Activated B cell treated with CpG ODN at 0.5 μM for 24 hours (primary cell): ENCODE measurements at regions not wholly inside any gene's neighbourhood (a gene's known extent, or its start where the extent isn't known, plus 50 kb on each side); places are given as distances from the start of the nearest gene placed in this dataset.

Source experiments
- ATAC-seq: fragments of 200-7000 bp; cut with Tn5 transposase; one replicate; pipeline ENCODE4 v1.10.0; 2021; ENCODE audit warnings: low read depth, mild to moderate bottlenecking, moderate library complexity
- CTCF ChIA-PET: fragments of 350-600 bp; sonication (Branson Sonifier 250); formaldehyde crosslinking; loops from one replicate; lab custom pipeline; 2021; ENCODE audit warnings: antibody characterized with exemption; lab: Charles Lee
- POLR2A ChIA-PET: fragments of 350-600 bp; sonication (Branson Sonifier 250); formaldehyde crosslinking; loops from one replicate; lab custom pipeline; 2021; ENCODE audit warnings: antibody characterized with exemption; lab: Charles Lee
- DNase-seq: peaks from one replicate; pipeline ENCODE4 v3.0.0; 2022
- H3K27ac Mint-ChIP-seq: one replicate; pipeline ENCODE4 v1.8.0; 2020; ENCODE audit warnings: mixed read lengths
- H3K27me3 Mint-ChIP-seq: one replicate; pipeline ENCODE4 v1.8.0; 2021; ENCODE audit warnings: mixed read lengths
- H3K36me3 Mint-ChIP-seq: one replicate; pipeline ENCODE4 v1.8.0; 2021; ENCODE audit warnings: low read depth, mixed read lengths
- H3K4me1 Mint-ChIP-seq: one replicate; pipeline ENCODE4 v1.8.0; 2021; ENCODE audit warnings: mixed read lengths
- H3K4me3 Mint-ChIP-seq: one replicate; pipeline ENCODE4 v1.8.0; 2020; ENCODE audit warnings: mild to moderate bottlenecking, mixed read lengths
- H3K9me3 Mint-ChIP-seq: one replicate; pipeline ENCODE4 v1.8.0; 2020; ENCODE audit warnings: mixed read lengths
- CTCF ChIP-seq: fragments of 200-600 bp; IDR thresholded peaks from one replicate; pipeline ENCODE4 v1.8.0; 2022; ENCODE audit warnings: antibody characterized with exemption, mild to moderate bottlenecking
- intact Hi-C: fragments of 100-400 bp; cut with micrococcal nuclease; formaldehyde crosslinking; loops from one replicate; pipeline ENCODE4 v1.15.1; 2024

- POLR2A ChIA-PET: no interaction called here
Observed at GRCh38 chr1:73868810-73869336, 329.1 kb downstream of the LRRIQ3 start.

GRCh38 chr1:73862355-73862754, 335.6 kb downstream of the LRRIQ3 start:
- H3K27me3 Mint-ChIP-seq: no peaks in the 10 kb centered on the region
- POLR2A ChIA-PET: no interaction called here
- H3K27ac Mint-ChIP-seq: no peak overlapping the region
- CTCF ChIA-PET: no interaction called here
- H3K4me1 Mint-ChIP-seq: no peaks in the 10 kb centered on the region
- DNase-seq: no peak
- ATAC-seq: no peak
- TF ChIP-seq CTCF: no peak
- no peaks in the 10 kb centered on the region for H3K9me3 Mint-ChIP-seq
- intact Hi-C loops: no loop called here
- no peak overlapping the region for H3K4me3 Mint-ChIP-seq
- H3K36me3 Mint-ChIP-seq: no peaks in the 10 kb centered on the region

More at GRCh38 chr1:73868810-73869336, 329.1 kb downstream of the LRRIQ3 start:
- intact Hi-C loops: no loop called here
- Mint-ChIP-seq H3K36me3 (no peaks in the 10 kb centered on the region), H3K27ac (no peak overlapping the region), H3K4me1 (no peaks in the 10 kb centered on the region), H3K27me3 (no peaks in the 10 kb centered on the region), H3K4me3 (no peak overlapping the region), H3K9me3 (no peaks in the 10 kb centered on the region)
- TF ChIP-seq CTCF: no peak
- no peak for DNase-seq
- no peak for ATAC-seq
- CTCF ChIA-PET: no interaction called here

GRCh38 chr1:73860421-73860950, 337.5 kb downstream of the LRRIQ3 start:
- CTCF ChIA-PET: no interaction called here
- Mint-ChIP-seq H3K9me3 (no peaks in the 10 kb centered on the region), H3K4me1 (no peaks in the 10 kb centered on the region), H3K36me3 (no peaks in the 10 kb centered on the region), H3K4me3 (no peak overlapping the region), H3K27me3 (no peaks in the 10 kb centered on the region), H3K27ac (no peak overlapping the region)
- DNase-seq: no peak
- intact Hi-C loops: no loop called here
- no peak for TF ChIP-seq CTCF
- POLR2A ChIA-PET: no interaction called here
- ATAC-seq: no peak

- Mint-ChIP-seq H3K27ac (no peak overlapping the region), H3K36me3 (no peaks in the 10 kb centered on the region), H3K4me3 (no peak overlapping the region), H3K9me3 (no peaks in the 10 kb centered on the region), H3K27me3 (no peaks in the 10 kb centered on the region), H3K4me1 (no peaks in the 10 kb centered on the region)
- intact Hi-C loops: no loop called here
- ATAC-seq (no peak), DNase-seq (no peak)
- CTCF ChIA-PET: no interaction called here
- no peak for TF ChIP-seq CTCF
- POLR2A ChIA-PET: no interaction called here
Observed at GRCh38 chr1:73859227-73859626, 338.7 kb downstream of the LRRIQ3 start.

- no peak for ATAC-seq
- ChIA-PET CTCF (no interaction called here), POLR2A (no interaction called here)
- no peak overlapping the region for H3K27ac Mint-ChIP-seq
- H3K9me3 Mint-ChIP-seq: no peaks in the 10 kb centered on the region
- intact Hi-C loops: no loop called here
- no peak for DNase-seq
- no peaks in the 10 kb centered on the region for H3K27me3 Mint-ChIP-seq
- no peaks in the 10 kb centered on the region for H3K36me3 Mint-ChIP-seq
- no peak overlapping the region for H3K4me3 Mint-ChIP-seq
- no peak for TF ChIP-seq CTCF
- no peaks in the 10 kb centered on the region for H3K4me1 Mint-ChIP-seq
Observed at GRCh38 chr1:73854527-73854926, 343.4 kb downstream of the LRRIQ3 start.
